HL-60 (cell line): ENCODE measurements at regions not wholly inside any gene's neighbourhood (a gene's known extent, or its start where the extent isn't known, plus 50 kb on each side); places are given as distances from the start of the nearest gene placed in this dataset.

Source experiments
- GABPA ChIP-seq: IDR thresholded peaks from 2 replicates; pipeline ENCODE4 v1.6.1; 2012; ENCODE audit warnings: low read depth
- POLR2AphosphoS5 ChIP-seq: IDR thresholded peaks from 2 replicates; pipeline ENCODE4 v1.6.1; 2012; ENCODE audit warnings: low read depth
- SPI1 ChIP-seq: IDR thresholded peaks from 2 replicates; pipeline ENCODE4 v1.6.1; 2012; ENCODE audit warnings: low read depth, mild to moderate bottlenecking, borderline replicate concordance
- TF ChIP-seq, protein P1 (sequence below): IDR thresholded peaks from one replicate; pipeline ENCODE4 v1.5.1; 2011; ENCODE audit warnings: low read length, control low read depth, inconsistent platforms; ENCODE audit not compliant: insufficient read depth
- TF ChIP-seq, protein P2 (sequence below): IDR thresholded peaks from 2 replicates; pipeline ENCODE4 v1.6.1; 2012; ENCODE audit warnings: low read depth; ENCODE audit not compliant: insufficient replicate concordance

DNA sequence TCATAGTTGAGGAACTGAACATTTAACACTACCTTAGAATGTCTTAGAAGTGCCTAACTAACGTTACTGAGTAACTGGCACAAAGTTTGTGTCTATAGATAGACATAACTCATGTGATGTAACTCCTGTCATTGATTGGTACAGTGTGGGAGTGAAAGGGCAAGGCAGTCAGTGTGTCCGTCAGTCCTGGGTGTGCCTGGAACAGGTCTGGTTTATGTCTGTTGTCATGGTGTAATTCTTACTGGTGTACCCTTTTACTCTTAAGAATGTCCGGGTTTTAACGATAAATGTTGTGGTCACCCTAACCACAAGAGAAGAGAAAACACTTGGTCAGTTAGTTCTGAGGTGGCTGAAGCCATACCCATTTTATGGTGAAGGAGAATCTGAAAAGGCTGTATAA lies 93.1 kb upstream of the ESX1 start:
- TF ChIP-seq, protein P1, sequence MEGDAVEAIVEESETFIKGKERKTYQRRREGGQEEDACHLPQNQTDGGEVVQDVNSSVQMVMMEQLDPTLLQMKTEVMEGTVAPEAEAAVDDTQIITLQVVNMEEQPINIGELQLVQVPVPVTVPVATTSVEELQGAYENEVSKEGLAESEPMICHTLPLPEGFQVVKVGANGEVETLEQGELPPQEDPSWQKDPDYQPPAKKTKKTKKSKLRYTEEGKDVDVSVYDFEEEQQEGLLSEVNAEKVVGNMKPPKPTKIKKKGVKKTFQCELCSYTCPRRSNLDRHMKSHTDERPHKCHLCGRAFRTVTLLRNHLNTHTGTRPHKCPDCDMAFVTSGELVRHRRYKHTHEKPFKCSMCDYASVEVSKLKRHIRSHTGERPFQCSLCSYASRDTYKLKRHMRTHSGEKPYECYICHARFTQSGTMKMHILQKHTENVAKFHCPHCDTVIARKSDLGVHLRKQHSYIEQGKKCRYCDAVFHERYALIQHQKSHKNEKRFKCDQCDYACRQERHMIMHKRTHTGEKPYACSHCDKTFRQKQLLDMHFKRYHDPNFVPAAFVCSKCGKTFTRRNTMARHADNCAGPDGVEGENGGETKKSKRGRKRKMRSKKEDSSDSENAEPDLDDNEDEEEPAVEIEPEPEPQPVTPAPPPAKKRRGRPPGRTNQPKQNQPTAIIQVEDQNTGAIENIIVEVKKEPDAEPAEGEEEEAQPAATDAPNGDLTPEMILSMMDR: no peak
- TF ChIP-seq POLR2AphosphoS5 (no peak), GABPA (no peak), SPI1 (no peak)
- TF ChIP-seq, protein P2, sequence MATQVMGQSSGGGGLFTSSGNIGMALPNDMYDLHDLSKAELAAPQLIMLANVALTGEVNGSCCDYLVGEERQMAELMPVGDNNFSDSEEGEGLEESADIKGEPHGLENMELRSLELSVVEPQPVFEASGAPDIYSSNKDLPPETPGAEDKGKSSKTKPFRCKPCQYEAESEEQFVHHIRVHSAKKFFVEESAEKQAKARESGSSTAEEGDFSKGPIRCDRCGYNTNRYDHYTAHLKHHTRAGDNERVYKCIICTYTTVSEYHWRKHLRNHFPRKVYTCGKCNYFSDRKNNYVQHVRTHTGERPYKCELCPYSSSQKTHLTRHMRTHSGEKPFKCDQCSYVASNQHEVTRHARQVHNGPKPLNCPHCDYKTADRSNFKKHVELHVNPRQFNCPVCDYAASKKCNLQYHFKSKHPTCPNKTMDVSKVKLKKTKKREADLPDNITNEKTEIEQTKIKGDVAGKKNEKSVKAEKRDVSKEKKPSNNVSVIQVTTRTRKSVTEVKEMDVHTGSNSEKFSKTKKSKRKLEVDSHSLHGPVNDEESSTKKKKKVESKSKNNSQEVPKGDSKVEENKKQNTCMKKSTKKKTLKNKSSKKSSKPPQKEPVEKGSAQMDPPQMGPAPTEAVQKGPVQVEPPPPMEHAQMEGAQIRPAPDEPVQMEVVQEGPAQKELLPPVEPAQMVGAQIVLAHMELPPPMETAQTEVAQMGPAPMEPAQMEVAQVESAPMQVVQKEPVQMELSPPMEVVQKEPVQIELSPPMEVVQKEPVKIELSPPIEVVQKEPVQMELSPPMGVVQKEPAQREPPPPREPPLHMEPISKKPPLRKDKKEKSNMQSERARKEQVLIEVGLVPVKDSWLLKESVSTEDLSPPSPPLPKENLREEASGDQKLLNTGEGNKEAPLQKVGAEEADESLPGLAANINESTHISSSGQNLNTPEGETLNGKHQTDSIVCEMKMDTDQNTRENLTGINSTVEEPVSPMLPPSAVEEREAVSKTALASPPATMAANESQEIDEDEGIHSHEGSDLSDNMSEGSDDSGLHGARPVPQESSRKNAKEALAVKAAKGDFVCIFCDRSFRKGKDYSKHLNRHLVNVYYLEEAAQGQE: no peak
